Liver (tissue), 8 donors: ENCODE measurements at regions not wholly inside any gene's neighbourhood (a gene's known extent, or its start where the extent isn't known, plus 50 kb on each side); places are given as distances from the start of the nearest gene placed in this dataset.

Experiments used
- DNase-seq: peaks from one replicate; pipeline ENCODE4 v3.0.0-alpha.2; 2017; ENCODE audit warnings: low spot score
- H3K27ac ChIP-seq, 2 donors: one replicate each; pipeline ENCODE4 v1.7.0; 2013; ENCODE audit warnings: inconsistent platforms in 2 of 2, low read length in 2 of 2, control low read depth in 1 of 2, low read depth in 1 of 2, mild to moderate bottlenecking in 1 of 2
- H3K27me3 ChIP-seq, 4 donors: one replicate each; pipeline versions ENCODE4 v1.6.1 to v1.7.0; 2013; ENCODE audit warnings: low read length in 3 of 4, inconsistent platforms in 1 of 4, mild to moderate bottlenecking in 1 of 4, moderate library complexity in 1 of 4; ENCODE audit not compliant: control insufficient read depth in 4 of 4, insufficient read depth in 4 of 4
- H3K36me3 ChIP-seq, 4 donors: one replicate each; pipeline versions ENCODE4 v1.6.1 to v1.7.0; 2013; ENCODE audit warnings: low read length in 3 of 4, mild to moderate bottlenecking in 3 of 4, low read depth in 1 of 4, moderate library complexity in 1 of 4; ENCODE audit not compliant: control insufficient read depth in 4 of 4, insufficient read depth in 3 of 4
- H3K4me1 ChIP-seq, 4 donors: one replicate each; pipeline versions ENCODE4 v1.6.1 to v1.7.0; 2013; ENCODE audit warnings: low read length in 3 of 4, mild to moderate bottlenecking in 3 of 4, moderate library complexity in 1 of 4; ENCODE audit not compliant: control insufficient read depth in 4 of 4, insufficient read depth in 4 of 4
- H3K4me3 ChIP-seq, 3 donors: one replicate each; pipeline versions ENCODE4 v1.6.1 to v1.7.0; 2013; ENCODE audit warnings: low read length in 3 of 3, control low read depth in 1 of 3, low read depth in 1 of 3, mild to moderate bottlenecking in 1 of 3
- H3K9ac ChIP-seq, 2 donors: one replicate each; pipeline ENCODE4 v1.7.0; 2013; ENCODE audit warnings: low read length in 2 of 2, mild to moderate bottlenecking in 2 of 2, moderate library complexity in 2 of 2, control low read depth in 1 of 2, low read depth in 1 of 2
- H3K9me3 ChIP-seq, 4 donors: one replicate each; pipeline versions ENCODE4 v1.6.1 to v1.7.0; 2013; ENCODE audit warnings: low read length in 3 of 4; ENCODE audit not compliant: control insufficient read depth in 4 of 4
- ATF3 ChIP-seq: IDR thresholded peaks from 2 replicates; pipeline ENCODE4 v1.6.1; 2016; ENCODE audit warnings: antibody characterized with exemption
- CTCF ChIP-seq: fragments of 150-350 bp; IDR thresholded peaks from 2 replicates; pipeline ENCODE4 v1.5.1; 2017; ENCODE audit warnings: improper control_type of control experiment, low read depth, low read length; ENCODE audit not compliant: missing input control
- EGR1 ChIP-seq, 2 donors: IDR thresholded peaks; 2 replicates each; pipeline ENCODE4 v1.6.1; 2016 to 2018; ENCODE audit warnings: antibody characterized with exemption in 2 of 2, low read depth in 2 of 2
- FOXA1 ChIP-seq: IDR thresholded peaks from 2 replicates; pipeline ENCODE4 v1.6.1; 2016; ENCODE audit warnings: antibody characterized with exemption
- FOXA2 ChIP-seq: IDR thresholded peaks from 2 replicates; pipeline ENCODE4 v1.6.1; 2016; ENCODE audit warnings: antibody characterized with exemption
- GABPA ChIP-seq, 2 donors: IDR thresholded peaks in 1 of 2; conservative IDR thresholded peaks in 1 of 2; 2 replicates each; pipeline ENCODE4 v1.6.1; 2016; ENCODE audit warnings: antibody characterized with exemption in 2 of 2, mild to moderate bottlenecking in 1 of 2, moderate library complexity in 1 of 2
- HNF4A ChIP-seq, 2 donors: conservative IDR thresholded peaks; 2 replicates each; pipeline ENCODE4 v1.6.1; 2016; ENCODE audit warnings: antibody characterized with exemption in 2 of 2, mild to moderate bottlenecking in 2 of 2
- HNF4G ChIP-seq: IDR thresholded peaks from 2 replicates; pipeline ENCODE4 v1.6.1; 2016; ENCODE audit warnings: antibody characterized with exemption
- JUND ChIP-seq, 2 donors: IDR thresholded peaks; 2 replicates each; pipeline ENCODE4 v1.6.1; 2016; ENCODE audit warnings: antibody characterized with exemption in 2 of 2
- MAX ChIP-seq: IDR thresholded peaks from 2 replicates; pipeline ENCODE4 v1.6.1; 2016; ENCODE audit warnings: antibody characterized with exemption
- NR2F2 ChIP-seq: IDR thresholded peaks from 2 replicates; pipeline ENCODE4 v1.6.1; 2016; ENCODE audit warnings: antibody characterized with exemption
- RAD21 ChIP-seq, 2 donors: IDR thresholded peaks; 2 replicates each; pipeline ENCODE4 v1.6.1; 2016; ENCODE audit warnings: antibody characterized with exemption in 2 of 2, mild to moderate bottlenecking in 2 of 2
- REST ChIP-seq: IDR thresholded peaks from 2 replicates; pipeline ENCODE4 v1.6.1; 2016; ENCODE audit warnings: antibody characterized with exemption, mild to moderate bottlenecking
- RXRA ChIP-seq, 2 donors: IDR thresholded peaks; 2 replicates each; pipeline ENCODE4 v1.6.1; 2017 to 2018; ENCODE audit warnings: antibody characterized with exemption in 2 of 2, mild to moderate bottlenecking in 1 of 2
- SP1 ChIP-seq: IDR thresholded peaks from 2 replicates; pipeline ENCODE4 v1.6.1; 2018; ENCODE audit warnings: antibody characterized with exemption, mild to moderate bottlenecking
- TAF1 ChIP-seq: conservative IDR thresholded peaks from 2 replicates; pipeline ENCODE4 v1.6.1; 2016; ENCODE audit warnings: antibody characterized with exemption, mild to moderate bottlenecking
- YY1 ChIP-seq: IDR thresholded peaks from 2 replicates; pipeline ENCODE4 v1.6.1; 2016; ENCODE audit warnings: antibody characterized with exemption, mild to moderate bottlenecking
- WGBS: extraction: QIAGEN DNeasy Blood & Tissue Kit; methylation state at CpG from one replicate; pipeline ENCODE4 v1.1.7; 2013; 5-methylcytosine and 5-hydroxymethylcytosine counted together
- donor health status: healthy.
- donor health status: healthy.
- donor health status: healthy.
- donor health status: healthy.
- donor health status: healthy.

- no peak for DNase-seq
- Histone ChIP-seq H3K36me3 (no peaks in the 10 kb centered on the region), H3K9me3 (no peaks in the 10 kb centered on the region), H3K4me3 (no peak overlapping the region), H3K4me1 (no peaks in the 10 kb centered on the region), H3K27ac (no peak overlapping the region), H3K9ac (no peak overlapping the region), H3K27me3 (no peaks in the 10 kb centered on the region)
- WGBS, result 86% methylated on average over 3 of the region's 3 CpGs
- TF ChIP-seq JUND (IDR thresholded peaks at IDR 0.05) (no peak), EGR1 (IDR thresholded peaks at IDR 0.05; ENCODE audit: low read depth in 2 of 2) (no peak), NR2F2 (no peak), RAD21 (IDR thresholded peaks at IDR 0.05) (no peak), HNF4A (conservative IDR thresholded peaks at IDR 0.05) (no peak), REST (no peak), MAX (no peak), GABPA (IDR thresholded peaks at IDR 0.05 in 1 of 2, conservative IDR thresholded peaks at IDR 0.05 in 1 of 2) (no peak), HNF4G (no peak), YY1 (no peak), ATF3 (no peak), FOXA2 (no peak), FOXA1 (no peak), CTCF (no peak), TAF1 (no peak), SP1 (no peak), RXRA (IDR thresholded peaks at IDR 0.05) (no peak)
Observed at GRCh38 chr3:88678747-88679146, 428.7 kb upstream of the EPHA3 start.

- H3K36me3 ChIP-seq, result no peaks in the 10 kb centered on the region
- H3K9me3 ChIP-seq, result peaks cover 0 to 2% (median 0%) of the 10 kb centered on the region in 4 donors
- no peak overlapping the region for H3K9ac ChIP-seq
- no peaks in the 10 kb centered on the region for H3K4me1 ChIP-seq
- TF ChIP-seq RXRA (IDR thresholded peaks at IDR 0.05) (no peak), TAF1 (no peak), RAD21 (IDR thresholded peaks at IDR 0.05) (no peak), FOXA1 (no peak), MAX (no peak), CTCF (no peak), EGR1 (IDR thresholded peaks at IDR 0.05; ENCODE audit: low read depth in 2 of 2) (no peak), NR2F2 (no peak), HNF4G (no peak), SP1 (no peak), ATF3 (no peak), HNF4A (conservative IDR thresholded peaks at IDR 0.05) (no peak), GABPA (IDR thresholded peaks at IDR 0.05 in 1 of 2, conservative IDR thresholded peaks at IDR 0.05 in 1 of 2) (no peak), REST (no peak), JUND (IDR thresholded peaks at IDR 0.05) (no peak), FOXA2 (no peak)
- H3K4me3 ChIP-seq, result no peak overlapping the region
- 73% methylated on average over 3 of the region's 3 CpGs for WGBS
- DNase-seq, result no peak
- H3K27me3 ChIP-seq, result no peaks in the 10 kb centered on the region
- no peak overlapping the region for H3K27ac ChIP-seq
Observed at GRCh38 chr3:88690287-88690686, 417.1 kb upstream of the EPHA3 start.
